ENCODE measurements at regions not wholly inside any gene's neighbourhood (a gene's known extent, or its start where the extent isn't known, plus 50 kb on each side); places are given as distances from the start of the nearest gene placed in this dataset.

DNA sequence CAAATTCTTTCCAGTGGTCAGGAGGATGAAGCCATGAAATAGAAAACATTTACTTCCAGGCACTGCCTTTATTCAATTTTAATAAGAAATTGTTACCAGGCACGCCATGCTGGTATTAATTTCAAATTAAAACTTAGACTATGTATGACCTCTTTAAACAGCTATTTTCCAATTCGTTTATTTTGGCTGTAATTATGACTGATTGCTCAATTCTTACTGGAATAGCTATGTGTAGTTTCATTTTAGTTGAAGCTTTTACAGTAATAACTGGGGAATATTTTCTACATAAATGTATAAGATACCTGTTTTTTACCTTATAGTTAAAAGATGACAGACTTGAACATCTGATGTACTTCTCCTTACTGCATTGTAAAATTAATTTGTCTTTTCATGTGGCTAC lies 480.0 kb upstream of the GOLIM4 start:
- TF ChIP-seq, protein P1, sequence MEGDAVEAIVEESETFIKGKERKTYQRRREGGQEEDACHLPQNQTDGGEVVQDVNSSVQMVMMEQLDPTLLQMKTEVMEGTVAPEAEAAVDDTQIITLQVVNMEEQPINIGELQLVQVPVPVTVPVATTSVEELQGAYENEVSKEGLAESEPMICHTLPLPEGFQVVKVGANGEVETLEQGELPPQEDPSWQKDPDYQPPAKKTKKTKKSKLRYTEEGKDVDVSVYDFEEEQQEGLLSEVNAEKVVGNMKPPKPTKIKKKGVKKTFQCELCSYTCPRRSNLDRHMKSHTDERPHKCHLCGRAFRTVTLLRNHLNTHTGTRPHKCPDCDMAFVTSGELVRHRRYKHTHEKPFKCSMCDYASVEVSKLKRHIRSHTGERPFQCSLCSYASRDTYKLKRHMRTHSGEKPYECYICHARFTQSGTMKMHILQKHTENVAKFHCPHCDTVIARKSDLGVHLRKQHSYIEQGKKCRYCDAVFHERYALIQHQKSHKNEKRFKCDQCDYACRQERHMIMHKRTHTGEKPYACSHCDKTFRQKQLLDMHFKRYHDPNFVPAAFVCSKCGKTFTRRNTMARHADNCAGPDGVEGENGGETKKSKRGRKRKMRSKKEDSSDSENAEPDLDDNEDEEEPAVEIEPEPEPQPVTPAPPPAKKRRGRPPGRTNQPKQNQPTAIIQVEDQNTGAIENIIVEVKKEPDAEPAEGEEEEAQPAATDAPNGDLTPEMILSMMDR (IDR thresholded peaks at IDR 0.05) = no peak
- TF ChIP-seq POLR2AphosphoS5 (IDR thresholded peaks at IDR 0.05) (no peak), POLR2A (IDR thresholded peaks at IDR 0.05) (no peak), EP300 (IDR thresholded peaks at IDR 0.05) (no peak)

Data from upper lobe of left lung (tissue), 4 donors.